C4-2B (cell line): ENCODE measurements at regions not wholly inside any gene's neighbourhood (a gene's known extent, or its start where the extent isn't known, plus 50 kb on each side); places are given as distances from the start of the nearest gene placed in this dataset.

Experiments used
- CTCF ChIP-seq: fragments of 450-650 bp; conservative IDR thresholded peaks from 2 replicates; pipeline ENCODE4 v1.5.1; 2017; ENCODE audit warnings: mild to moderate bottlenecking
- ZFX ChIP-seq: fragments of 450-650 bp; IDR thresholded peaks from 2 replicates; pipeline ENCODE4 v1.6.1; 2017

GRCh38 chr13:59182241-59182640 is 981.5 kb downstream of the DIAPH3 start:
- no peak for TF ChIP-seq CTCF
- no peak for TF ChIP-seq ZFX
